ENCODE measurements at regions not wholly inside any gene's neighbourhood (a gene's known extent, or its start where the extent isn't known, plus 50 kb on each side); places are given as distances from the start of the nearest gene placed in this dataset.

DNA sequence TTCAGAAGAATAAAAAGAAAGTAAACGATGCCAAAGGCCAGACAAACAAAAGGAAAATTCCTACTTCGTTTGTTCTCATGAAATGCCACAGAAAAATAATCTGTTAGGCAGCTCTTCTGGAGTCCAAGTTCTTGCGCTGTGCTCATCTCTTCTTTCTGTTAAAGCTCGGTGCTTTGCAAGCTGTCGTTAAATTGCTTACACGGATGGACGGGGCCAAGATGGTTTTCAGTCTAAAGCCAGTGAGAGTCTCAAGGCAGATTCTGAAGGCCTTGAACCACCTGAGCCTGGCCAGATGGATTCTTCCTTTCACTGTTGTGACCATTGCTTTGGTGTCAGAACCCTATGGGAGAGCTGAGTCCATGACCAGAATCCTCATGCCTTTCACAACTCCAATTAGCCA lies 97.6 kb upstream of the RMDN2 start:
- TF ChIP-seq, protein P1, sequence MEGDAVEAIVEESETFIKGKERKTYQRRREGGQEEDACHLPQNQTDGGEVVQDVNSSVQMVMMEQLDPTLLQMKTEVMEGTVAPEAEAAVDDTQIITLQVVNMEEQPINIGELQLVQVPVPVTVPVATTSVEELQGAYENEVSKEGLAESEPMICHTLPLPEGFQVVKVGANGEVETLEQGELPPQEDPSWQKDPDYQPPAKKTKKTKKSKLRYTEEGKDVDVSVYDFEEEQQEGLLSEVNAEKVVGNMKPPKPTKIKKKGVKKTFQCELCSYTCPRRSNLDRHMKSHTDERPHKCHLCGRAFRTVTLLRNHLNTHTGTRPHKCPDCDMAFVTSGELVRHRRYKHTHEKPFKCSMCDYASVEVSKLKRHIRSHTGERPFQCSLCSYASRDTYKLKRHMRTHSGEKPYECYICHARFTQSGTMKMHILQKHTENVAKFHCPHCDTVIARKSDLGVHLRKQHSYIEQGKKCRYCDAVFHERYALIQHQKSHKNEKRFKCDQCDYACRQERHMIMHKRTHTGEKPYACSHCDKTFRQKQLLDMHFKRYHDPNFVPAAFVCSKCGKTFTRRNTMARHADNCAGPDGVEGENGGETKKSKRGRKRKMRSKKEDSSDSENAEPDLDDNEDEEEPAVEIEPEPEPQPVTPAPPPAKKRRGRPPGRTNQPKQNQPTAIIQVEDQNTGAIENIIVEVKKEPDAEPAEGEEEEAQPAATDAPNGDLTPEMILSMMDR (IDR thresholded peaks at IDR 0.05; ENCODE audit: control insufficient read depth, extremely low read depth, insufficient read depth), result no peak
- H3K4me3 ChIP-seq (ENCODE audit: low read depth, low read length), result no peak overlapping the region

DNA sequence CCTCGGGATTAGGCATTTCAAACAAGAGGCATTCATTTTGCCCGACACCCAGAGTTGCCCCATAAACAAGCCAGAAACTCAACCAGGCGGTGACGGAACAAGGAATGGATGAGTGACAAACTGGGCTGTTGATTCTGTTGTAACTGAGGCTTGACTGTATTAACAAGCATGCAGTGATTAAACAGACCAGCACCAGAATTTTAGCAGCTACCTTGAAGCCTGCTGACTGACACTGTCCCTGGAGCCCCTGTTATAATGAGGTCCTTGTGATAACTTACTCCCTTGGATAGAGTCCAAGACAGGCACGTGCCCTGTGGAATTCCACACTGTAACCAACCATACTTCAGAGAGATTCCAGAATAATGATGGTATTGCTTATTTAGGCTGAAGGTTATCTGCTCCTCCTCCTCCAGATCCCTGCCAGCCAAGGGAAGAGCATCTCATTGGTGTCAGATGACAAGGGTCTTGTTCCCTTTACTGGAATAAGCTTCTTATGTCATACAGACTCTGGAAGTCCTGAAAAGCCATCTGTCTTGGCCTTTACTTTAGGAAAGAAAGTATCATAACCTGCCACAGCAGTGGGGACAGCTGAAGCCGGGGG lies 97.1 kb upstream of the RMDN2 start:
- DNase-seq (ENCODE audit: low read depth), result no peak
- H3K4me3 ChIP-seq (ENCODE audit: low read depth, low read length), result no peak overlapping the region
- TF ChIP-seq, protein P1 (IDR thresholded peaks at IDR 0.05; ENCODE audit: control insufficient read depth, extremely low read depth, insufficient read depth), result no peak

More for the DNA sequence above, 97.6 kb upstream of the RMDN2 start:
- no peak for DNase-seq (ENCODE audit: low read depth)

DNA sequence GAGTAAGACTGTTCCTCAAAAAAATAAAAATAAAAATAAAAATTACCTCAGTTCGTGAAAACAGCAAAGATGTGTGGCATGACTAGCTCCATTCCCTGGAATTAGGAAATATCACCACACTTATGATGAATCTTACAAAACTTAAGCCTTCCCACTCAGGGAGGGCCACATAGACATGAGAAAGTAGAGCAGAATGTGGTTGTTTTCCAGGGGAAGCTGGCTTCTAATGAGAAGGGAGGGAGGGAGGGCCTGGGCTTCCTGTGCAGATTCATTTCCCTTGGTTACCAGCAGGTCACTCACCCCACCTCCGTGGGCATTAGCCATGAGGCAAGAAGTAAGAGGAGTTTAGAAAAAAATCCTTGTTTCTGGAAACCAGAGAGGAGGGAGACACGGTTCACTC lies 95.9 kb upstream of the RMDN2 start:
- H3K4me3 ChIP-seq (ENCODE audit: low read depth, low read length), result no peak overlapping the region
- TF ChIP-seq, protein P1 (IDR thresholded peaks at IDR 0.05; ENCODE audit: control insufficient read depth, extremely low read depth, insufficient read depth), result no peak

DNA sequence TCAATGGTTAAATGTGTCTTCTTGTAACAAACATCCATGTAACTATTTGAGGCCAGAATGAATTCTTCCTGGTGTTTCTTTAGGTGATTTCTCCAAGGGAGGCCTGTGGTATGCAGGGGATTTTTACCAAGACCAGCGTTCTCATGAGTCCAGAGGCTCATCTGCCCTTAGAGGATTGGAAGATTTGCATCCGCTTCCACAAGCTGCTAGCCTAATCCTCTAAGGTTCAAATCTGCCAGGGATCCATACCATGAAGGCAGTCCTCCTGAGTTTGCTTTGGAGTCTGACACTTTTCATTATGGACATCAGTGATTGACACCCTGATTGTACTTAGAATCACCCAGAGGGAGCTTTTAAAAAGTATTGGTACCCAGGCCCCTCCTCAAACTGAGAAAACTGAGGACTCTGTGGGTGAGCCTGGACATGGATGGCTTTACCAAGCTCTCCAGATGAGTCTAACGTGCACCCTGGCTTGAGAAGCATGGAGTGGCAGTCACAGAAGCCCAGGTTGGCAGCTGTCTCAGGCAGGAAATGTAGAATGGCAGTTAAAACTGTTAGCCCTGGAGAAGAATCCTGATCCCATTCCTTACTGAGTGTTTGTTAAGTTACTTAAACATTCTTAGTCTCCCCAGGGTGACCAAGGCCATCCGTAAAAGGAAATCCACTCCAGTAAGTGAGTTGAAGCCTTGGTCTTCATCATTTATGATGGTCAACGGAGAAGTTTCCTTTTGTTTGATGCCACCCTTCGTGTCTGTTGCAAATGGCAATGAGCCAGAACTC lies 95.3 kb upstream of the RMDN2 start:
- TF ChIP-seq, protein P1 (IDR thresholded peaks at IDR 0.05; ENCODE audit: control insufficient read depth, extremely low read depth, insufficient read depth), result no peak
- DNase-seq (ENCODE audit: low read depth), result no peak
- H3K4me3 ChIP-seq (ENCODE audit: low read depth, low read length), result no peak overlapping the region

More for the DNA sequence above, 95.9 kb upstream of the RMDN2 start:
- no peak for DNase-seq (ENCODE audit: low read depth)

DNA sequence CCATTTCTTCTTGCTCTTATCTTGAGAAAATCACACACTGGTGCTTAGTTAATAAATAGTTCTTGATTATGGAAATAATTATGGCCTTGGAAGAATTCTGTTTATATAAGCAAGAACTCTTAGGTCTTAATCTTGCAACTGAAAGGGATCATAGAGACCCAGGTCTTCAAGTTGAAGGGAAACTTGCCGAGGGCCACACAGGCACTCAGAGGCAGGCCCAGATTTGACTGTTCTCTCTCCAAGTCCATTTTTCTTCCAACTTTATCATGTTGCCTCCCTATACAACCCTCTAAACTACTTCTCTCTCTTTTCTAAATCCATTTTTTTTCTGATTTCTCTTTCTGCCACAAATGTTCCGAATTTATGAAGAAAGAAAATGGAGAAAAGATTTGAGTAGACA lies 94.5 kb upstream of the RMDN2 start:
- TF ChIP-seq, protein P1 (IDR thresholded peaks at IDR 0.05; ENCODE audit: control insufficient read depth, extremely low read depth, insufficient read depth), result no peak
- no peak for DNase-seq (ENCODE audit: low read depth)
- H3K4me3 ChIP-seq (ENCODE audit: low read depth, low read length), result no peak overlapping the region

DNA sequence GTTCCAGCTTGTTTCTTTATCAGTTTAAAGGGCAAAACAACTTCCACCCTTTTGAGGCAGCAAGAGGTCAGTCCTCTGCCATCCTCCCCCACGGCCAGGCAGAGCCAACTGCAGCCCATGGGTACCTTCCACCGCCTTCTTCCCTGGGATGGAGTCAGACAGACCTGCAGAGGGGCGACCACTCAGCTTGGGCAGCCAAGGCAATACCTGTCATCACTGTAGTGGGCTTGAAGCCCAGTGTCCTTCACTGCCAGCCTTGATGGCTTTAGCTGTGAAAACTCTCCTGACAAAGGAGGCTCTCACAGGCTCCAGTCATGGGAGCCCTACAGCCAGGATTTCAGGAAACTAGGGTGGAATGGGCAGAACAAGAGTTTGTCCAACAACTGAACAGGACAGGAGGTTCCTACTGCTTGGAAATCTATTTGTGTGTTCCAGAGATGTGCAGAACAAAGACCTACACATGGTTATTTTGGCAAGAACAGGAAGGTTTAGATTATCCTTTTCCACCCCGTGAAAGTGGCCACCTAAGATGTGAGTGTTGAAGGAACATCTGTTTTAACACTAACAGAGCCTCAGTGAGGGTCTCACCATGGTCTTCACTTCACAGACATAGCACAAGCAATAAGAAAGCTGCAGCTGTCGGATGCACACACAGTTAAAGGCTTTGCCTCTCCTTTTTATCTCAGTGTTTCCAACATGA lies 93.9 kb upstream of the RMDN2 start:
- TF ChIP-seq, protein P1 (IDR thresholded peaks at IDR 0.05; ENCODE audit: control insufficient read depth, extremely low read depth, insufficient read depth), result no peak
- no peak overlapping the region for H3K4me3 ChIP-seq (ENCODE audit: low read depth, low read length)
- no peak for DNase-seq (ENCODE audit: low read depth)

Data from LNCaP clone FGC (cell line).